Left ventricle myocardium inferior (tissue), 1 donor: ENCODE measurements at regions not wholly inside any gene's neighbourhood (a gene's known extent, or its start where the extent isn't known, plus 50 kb on each side); places are given as distances from the start of the nearest gene placed in this dataset.
A peak's percentile ranks its signal among the peaks of the same experiment; 100 is the strongest.

Source experiments
- DNase-seq: peaks from one replicate; pipeline ENCODE4 v3.0.0-alpha.2; 2020
- H3K27ac ChIP-seq: fragments of 200-600 bp; replicated peaks from 2 replicates; pipeline ENCODE4 v1.8.0; 2021
- H3K27me3 ChIP-seq: fragments of 200-600 bp; 2 replicates; pipeline ENCODE4 v1.8.0; 2021; ENCODE audit warnings: low read depth
- H3K36me3 ChIP-seq: fragments of 200-600 bp; 2 replicates; pipeline ENCODE4 v1.8.0; 2021
- H3K4me1 ChIP-seq: fragments of 200-600 bp; 2 replicates; pipeline ENCODE4 v1.8.0; 2021
- H3K4me3 ChIP-seq: fragments of 200-600 bp; 2 replicates; pipeline ENCODE4 v1.8.0; 2021; ENCODE audit warnings: mild to moderate bottlenecking, moderate library complexity
- H3K9me3 ChIP-seq: fragments of 200-600 bp; replicated peaks from 2 replicates; pipeline ENCODE4 v1.8.0; 2021
- intact Hi-C: fragments of 100-400 bp; cut with micrococcal nuclease; formaldehyde crosslinking; loops from one replicate; pipeline ENCODE4 v1.11.0; 2022
- TF ChIP-seq, protein P1 (sequence below): fragments of 200-600 bp; IDR thresholded peaks from 2 replicates; pipeline ENCODE4 v1.8.0; 2021; ENCODE audit warnings: antibody characterized with exemption, mild to moderate bottlenecking, borderline replicate concordance
- donor health status: DM: no; HTN: yes; CAD: no; lungs with severe emphysema.

DNA sequence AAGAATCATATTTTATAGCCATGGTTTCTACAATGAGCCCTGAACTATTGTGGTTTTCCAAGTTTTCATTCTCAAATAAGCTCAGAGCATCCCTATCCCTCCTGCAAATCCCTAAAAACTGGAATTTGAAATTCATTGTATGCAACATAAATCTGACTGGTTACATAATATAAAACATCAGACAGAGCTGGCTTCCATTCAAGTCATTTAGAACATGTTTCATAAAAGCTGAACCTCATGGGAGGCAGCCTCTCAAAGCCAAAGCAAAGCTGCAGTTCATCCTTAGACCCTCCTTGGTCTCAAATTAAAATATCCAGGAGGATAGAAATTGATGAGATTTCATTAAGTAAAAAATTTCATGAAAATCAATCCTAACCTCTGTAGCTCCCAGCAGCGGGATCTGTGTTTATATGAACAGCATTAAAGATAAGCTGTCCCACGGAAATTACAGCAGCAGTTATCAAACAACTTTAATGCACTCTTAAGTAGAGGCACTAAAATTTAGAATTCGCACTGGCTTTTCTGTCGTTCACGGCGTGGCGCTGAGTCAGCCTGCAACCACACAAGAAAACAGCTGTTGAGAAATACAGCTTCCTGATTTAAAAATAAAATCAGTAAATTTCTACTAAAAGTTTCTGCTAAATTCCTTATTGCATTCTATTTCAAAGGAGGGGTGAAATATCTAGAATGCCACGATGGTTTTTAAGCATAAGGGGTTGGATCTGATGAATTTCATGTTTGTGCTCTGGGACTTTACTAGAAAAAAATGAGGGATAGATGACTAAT, 99.9 kb upstream of the TIAM1 start:
- peak overlapping the region; percentile 31 for H3K27ac ChIP-seq
- peak; percentile 39 for DNase-seq
- intact Hi-C loops, result no loop called here
- H3K36me3 ChIP-seq, result no peaks in the 10 kb centered on the region
- TF ChIP-seq, protein P1, sequence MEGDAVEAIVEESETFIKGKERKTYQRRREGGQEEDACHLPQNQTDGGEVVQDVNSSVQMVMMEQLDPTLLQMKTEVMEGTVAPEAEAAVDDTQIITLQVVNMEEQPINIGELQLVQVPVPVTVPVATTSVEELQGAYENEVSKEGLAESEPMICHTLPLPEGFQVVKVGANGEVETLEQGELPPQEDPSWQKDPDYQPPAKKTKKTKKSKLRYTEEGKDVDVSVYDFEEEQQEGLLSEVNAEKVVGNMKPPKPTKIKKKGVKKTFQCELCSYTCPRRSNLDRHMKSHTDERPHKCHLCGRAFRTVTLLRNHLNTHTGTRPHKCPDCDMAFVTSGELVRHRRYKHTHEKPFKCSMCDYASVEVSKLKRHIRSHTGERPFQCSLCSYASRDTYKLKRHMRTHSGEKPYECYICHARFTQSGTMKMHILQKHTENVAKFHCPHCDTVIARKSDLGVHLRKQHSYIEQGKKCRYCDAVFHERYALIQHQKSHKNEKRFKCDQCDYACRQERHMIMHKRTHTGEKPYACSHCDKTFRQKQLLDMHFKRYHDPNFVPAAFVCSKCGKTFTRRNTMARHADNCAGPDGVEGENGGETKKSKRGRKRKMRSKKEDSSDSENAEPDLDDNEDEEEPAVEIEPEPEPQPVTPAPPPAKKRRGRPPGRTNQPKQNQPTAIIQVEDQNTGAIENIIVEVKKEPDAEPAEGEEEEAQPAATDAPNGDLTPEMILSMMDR, result no peak
- H3K27me3 ChIP-seq, result no peaks in the 10 kb centered on the region
- H3K9me3 ChIP-seq, result peaks cover 27% of the 10 kb centered on the region
- no peaks in the 10 kb centered on the region for H3K4me1 ChIP-seq
- no peak overlapping the region for H3K4me3 ChIP-seq

DNA sequence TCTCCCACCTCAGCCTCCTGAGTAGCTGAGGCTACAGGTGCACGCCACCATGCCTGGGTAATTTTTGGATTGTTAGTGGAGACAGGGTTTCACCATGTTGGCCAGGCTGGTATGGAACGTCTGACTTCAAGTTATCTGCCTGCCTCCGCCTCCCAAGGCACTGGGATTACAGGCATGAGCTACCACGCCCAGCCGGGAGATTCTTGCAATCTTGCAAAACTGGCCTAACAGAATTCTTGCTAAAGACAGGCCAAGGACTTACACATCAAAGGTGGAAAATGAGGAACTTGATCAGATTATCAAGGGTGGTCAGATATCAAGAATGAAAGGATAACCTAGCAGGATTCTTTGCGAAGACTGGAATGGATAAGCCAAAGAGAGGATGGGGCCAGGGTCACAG, 98.3 kb upstream of the TIAM1 start:
- H3K27me3 ChIP-seq, result no peaks in the 10 kb centered on the region
- H3K4me3 ChIP-seq, result no peak overlapping the region
- H3K27ac ChIP-seq, result no peak overlapping the region
- intact Hi-C loops, result no loop called here
- TF ChIP-seq, protein P1, result no peak
- H3K4me1 ChIP-seq, result no peaks in the 10 kb centered on the region
- H3K9me3 ChIP-seq, result peaks cover 27% of the 10 kb centered on the region
- DNase-seq, result no peak
- H3K36me3 ChIP-seq, result no peaks in the 10 kb centered on the region

DNA sequence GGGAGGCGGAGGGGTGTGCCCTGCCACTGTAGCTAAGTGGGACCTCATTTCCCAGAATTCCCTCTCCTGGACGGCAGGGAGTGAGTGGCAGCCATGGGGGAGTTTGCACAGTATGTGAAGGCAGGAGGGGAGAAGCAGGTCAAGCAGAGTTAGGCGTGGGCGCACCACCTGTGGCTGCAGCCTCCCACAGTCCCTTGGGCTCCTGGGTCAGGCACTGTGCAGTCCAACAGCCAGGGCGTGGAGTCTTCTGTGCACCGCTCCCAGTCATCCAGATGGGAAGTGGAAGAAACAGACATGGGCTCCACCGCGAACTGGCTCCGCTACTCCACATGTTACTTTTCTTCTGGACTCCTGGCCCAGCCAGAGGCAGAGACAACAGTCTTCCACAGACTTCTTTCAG, 85.4 kb upstream of the TIAM1 start:
- intact Hi-C loops, result no loop called here
- no peaks in the 10 kb centered on the region for H3K9me3 ChIP-seq
- no peaks in the 10 kb centered on the region for H3K4me1 ChIP-seq
- no peak overlapping the region for H3K27ac ChIP-seq
- DNase-seq, result peak; percentile 22
- no peaks in the 10 kb centered on the region for H3K27me3 ChIP-seq
- no peak overlapping the region for H3K4me3 ChIP-seq
- H3K36me3 ChIP-seq, result no peaks in the 10 kb centered on the region
- TF ChIP-seq, protein P1, result no peak

DNA sequence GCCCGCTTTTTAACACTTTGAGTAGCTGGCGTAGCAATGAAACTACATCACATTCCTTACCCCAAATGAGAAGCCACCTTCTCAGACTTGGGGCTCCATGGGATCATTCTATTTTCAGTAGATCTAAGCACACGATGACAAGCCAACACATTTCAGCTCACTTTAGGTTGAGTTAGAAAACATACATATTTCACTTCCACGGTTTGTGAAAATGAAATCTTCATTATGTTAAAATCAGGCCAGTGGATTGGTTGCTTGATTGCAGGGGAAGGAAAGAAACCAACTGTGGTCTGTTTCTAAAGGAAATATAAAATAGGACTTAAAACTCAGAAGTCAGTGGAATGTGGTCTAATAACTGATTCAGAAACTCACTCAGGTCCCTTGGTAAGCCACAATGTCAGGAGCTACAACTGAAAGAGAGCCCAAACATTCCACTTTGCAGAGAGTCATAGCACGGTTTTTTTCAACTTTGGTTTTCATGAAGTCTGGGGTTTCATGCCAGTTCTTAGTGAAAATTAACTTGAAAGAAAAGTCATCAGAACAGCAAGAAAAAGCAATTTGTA, 82.3 kb upstream of the TIAM1 start:
- H3K9me3 ChIP-seq, result no peaks in the 10 kb centered on the region
- no peaks in the 10 kb centered on the region for H3K4me1 ChIP-seq
- H3K36me3 ChIP-seq, result no peaks in the 10 kb centered on the region
- peaks cover 3% of the 10 kb centered on the region for H3K27me3 ChIP-seq
- no peak overlapping the region for H3K27ac ChIP-seq
- intact Hi-C loops, result no loop called here
- TF ChIP-seq, protein P1, result no peak
- no peak overlapping the region for H3K4me3 ChIP-seq
- DNase-seq, result no peak

DNA sequence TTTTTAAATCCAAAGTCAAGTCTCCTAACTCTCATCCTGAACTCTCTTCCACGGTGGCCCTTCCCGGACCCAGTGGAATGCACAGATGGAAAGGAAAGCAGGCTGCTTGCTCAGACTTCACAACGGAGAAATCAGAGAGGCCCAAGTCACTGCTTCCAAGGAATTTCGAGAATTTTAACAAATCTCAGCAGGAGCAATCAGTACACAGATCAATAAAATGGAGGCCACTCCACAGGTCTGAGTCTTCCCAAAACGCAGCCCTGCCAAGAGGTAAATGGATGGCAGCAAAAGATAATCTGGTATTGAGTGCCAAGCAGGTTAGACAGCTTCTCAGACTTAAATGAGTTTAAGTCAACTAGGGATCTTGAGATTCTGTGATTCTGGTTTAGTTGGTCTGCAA, 81.1 kb upstream of the TIAM1 start:
- peaks cover 3% of the 10 kb centered on the region for H3K27me3 ChIP-seq
- intact Hi-C loops, result no loop called here
- DNase-seq, result no peak
- no peaks in the 10 kb centered on the region for H3K9me3 ChIP-seq
- no peaks in the 10 kb centered on the region for H3K4me1 ChIP-seq
- TF ChIP-seq, protein P1, result no peak
- H3K4me3 ChIP-seq, result no peak overlapping the region
- no peak overlapping the region for H3K27ac ChIP-seq
- no peaks in the 10 kb centered on the region for H3K36me3 ChIP-seq
